Liver (tissue), 8 donors: ENCODE measurements at regions not wholly inside any gene's neighbourhood (a gene's known extent, or its start where the extent isn't known, plus 50 kb on each side); places are given as distances from the start of the nearest gene placed in this dataset.

Experiments used
- DNase-seq: peaks from one replicate; pipeline ENCODE4 v3.0.0-alpha.2; 2017; ENCODE audit warnings: low spot score
- H3K27ac ChIP-seq, 2 donors: one replicate each; pipeline ENCODE4 v1.7.0; 2013; ENCODE audit warnings: inconsistent platforms in 2 of 2, low read length in 2 of 2, control low read depth in 1 of 2, low read depth in 1 of 2, mild to moderate bottlenecking in 1 of 2
- H3K27me3 ChIP-seq, 4 donors: one replicate each; pipeline versions ENCODE4 v1.6.1 to v1.7.0; 2013; ENCODE audit warnings: low read length in 3 of 4, inconsistent platforms in 1 of 4, mild to moderate bottlenecking in 1 of 4, moderate library complexity in 1 of 4; ENCODE audit not compliant: control insufficient read depth in 4 of 4, insufficient read depth in 4 of 4
- H3K36me3 ChIP-seq, 4 donors: one replicate each; pipeline versions ENCODE4 v1.6.1 to v1.7.0; 2013; ENCODE audit warnings: low read length in 3 of 4, mild to moderate bottlenecking in 3 of 4, low read depth in 1 of 4, moderate library complexity in 1 of 4; ENCODE audit not compliant: control insufficient read depth in 4 of 4, insufficient read depth in 3 of 4
- H3K4me1 ChIP-seq, 4 donors: one replicate each; pipeline versions ENCODE4 v1.6.1 to v1.7.0; 2013; ENCODE audit warnings: low read length in 3 of 4, mild to moderate bottlenecking in 3 of 4, moderate library complexity in 1 of 4; ENCODE audit not compliant: control insufficient read depth in 4 of 4, insufficient read depth in 4 of 4
- H3K4me3 ChIP-seq, 3 donors: one replicate each; pipeline versions ENCODE4 v1.6.1 to v1.7.0; 2013; ENCODE audit warnings: low read length in 3 of 3, control low read depth in 1 of 3, low read depth in 1 of 3, mild to moderate bottlenecking in 1 of 3
- H3K9ac ChIP-seq, 2 donors: one replicate each; pipeline ENCODE4 v1.7.0; 2013; ENCODE audit warnings: low read length in 2 of 2, mild to moderate bottlenecking in 2 of 2, moderate library complexity in 2 of 2, control low read depth in 1 of 2, low read depth in 1 of 2
- H3K9me3 ChIP-seq, 4 donors: one replicate each; pipeline versions ENCODE4 v1.6.1 to v1.7.0; 2013; ENCODE audit warnings: low read length in 3 of 4; ENCODE audit not compliant: control insufficient read depth in 4 of 4
- EGR1 ChIP-seq, 2 donors: IDR thresholded peaks; 2 replicates each; pipeline ENCODE4 v1.6.1; 2016 to 2018; ENCODE audit warnings: antibody characterized with exemption in 2 of 2, low read depth in 2 of 2
- FOXA1 ChIP-seq: IDR thresholded peaks from 2 replicates; pipeline ENCODE4 v1.6.1; 2016; ENCODE audit warnings: antibody characterized with exemption
- FOXA2 ChIP-seq: IDR thresholded peaks from 2 replicates; pipeline ENCODE4 v1.6.1; 2016; ENCODE audit warnings: antibody characterized with exemption
- GABPA ChIP-seq, 2 donors: IDR thresholded peaks in 1 of 2; conservative IDR thresholded peaks in 1 of 2; 2 replicates each; pipeline ENCODE4 v1.6.1; 2016; ENCODE audit warnings: antibody characterized with exemption in 2 of 2, mild to moderate bottlenecking in 1 of 2, moderate library complexity in 1 of 2
- HNF4A ChIP-seq, 2 donors: conservative IDR thresholded peaks; 2 replicates each; pipeline ENCODE4 v1.6.1; 2016; ENCODE audit warnings: antibody characterized with exemption in 2 of 2, mild to moderate bottlenecking in 2 of 2
- JUND ChIP-seq, 2 donors: IDR thresholded peaks; 2 replicates each; pipeline ENCODE4 v1.6.1; 2016; ENCODE audit warnings: antibody characterized with exemption in 2 of 2
- NR2F2 ChIP-seq: IDR thresholded peaks from 2 replicates; pipeline ENCODE4 v1.6.1; 2016; ENCODE audit warnings: antibody characterized with exemption
- RAD21 ChIP-seq, 2 donors: IDR thresholded peaks; 2 replicates each; pipeline ENCODE4 v1.6.1; 2016; ENCODE audit warnings: antibody characterized with exemption in 2 of 2, mild to moderate bottlenecking in 2 of 2
- RXRA ChIP-seq, 2 donors: IDR thresholded peaks; 2 replicates each; pipeline ENCODE4 v1.6.1; 2017 to 2018; ENCODE audit warnings: antibody characterized with exemption in 2 of 2, mild to moderate bottlenecking in 1 of 2
- SP1 ChIP-seq: IDR thresholded peaks from 2 replicates; pipeline ENCODE4 v1.6.1; 2018; ENCODE audit warnings: antibody characterized with exemption, mild to moderate bottlenecking
- TAF1 ChIP-seq: conservative IDR thresholded peaks from 2 replicates; pipeline ENCODE4 v1.6.1; 2016; ENCODE audit warnings: antibody characterized with exemption, mild to moderate bottlenecking
- YY1 ChIP-seq: IDR thresholded peaks from 2 replicates; pipeline ENCODE4 v1.6.1; 2016; ENCODE audit warnings: antibody characterized with exemption, mild to moderate bottlenecking
- WGBS: extraction: QIAGEN DNeasy Blood & Tissue Kit; methylation state at CpG from one replicate; pipeline ENCODE4 v1.1.7; 2013; 5-methylcytosine and 5-hydroxymethylcytosine counted together
- TF ChIP-seq, protein P1 (sequence below): IDR thresholded peaks from 2 replicates; pipeline ENCODE4 v1.6.1; 2016; ENCODE audit warnings: antibody characterized with exemption
- TF ChIP-seq, protein P2 (sequence below): IDR thresholded peaks from 2 replicates; pipeline ENCODE4 v1.6.1; 2016; ENCODE audit warnings: antibody characterized with exemption, mild to moderate bottlenecking
- TF ChIP-seq, protein P3 (sequence below): fragments of 150-350 bp; IDR thresholded peaks from 2 replicates; pipeline ENCODE4 v1.5.1; 2017; ENCODE audit warnings: improper control_type of control experiment, low read depth, low read length; ENCODE audit not compliant: missing input control
- TF ChIP-seq, protein P4 (sequence below): IDR thresholded peaks from 2 replicates; pipeline ENCODE4 v1.6.1; 2016; ENCODE audit warnings: antibody characterized with exemption
- donor health status: healthy.
- donor health status: healthy.
- donor health status: healthy.
- donor health status: healthy.
- donor health status: healthy.

DNA sequence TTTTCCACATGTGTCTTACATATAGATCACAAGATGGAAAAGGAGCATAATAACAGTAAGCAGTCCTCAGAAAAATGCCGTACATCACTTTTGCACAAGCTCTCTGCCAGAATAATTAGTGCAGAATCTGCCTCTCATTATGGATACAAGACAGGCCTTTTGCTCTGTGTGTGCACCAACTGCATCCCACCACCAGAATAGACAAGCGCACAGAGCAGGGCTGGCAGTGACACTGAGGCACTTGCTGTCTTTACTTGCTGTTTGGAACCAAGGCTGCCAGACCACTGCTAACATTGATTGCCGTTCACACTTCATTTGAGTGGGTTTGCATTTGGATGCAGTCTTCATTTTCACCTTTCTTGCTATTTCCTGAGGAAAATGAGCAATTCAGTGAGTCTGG is 741.3 kb downstream of the TLE1 start:
- H3K9me3 ChIP-seq = no peaks in the 10 kb centered on the region
- DNase-seq = no peak
- no peak overlapping the region for H3K9ac ChIP-seq
- H3K4me1 ChIP-seq = no peaks in the 10 kb centered on the region
- H3K27me3 ChIP-seq = no peaks in the 10 kb centered on the region
- no peak for TF ChIP-seq FOXA1
- no peak for TF ChIP-seq TAF1
- no peak for TF ChIP-seq EGR1 (IDR thresholded peaks at IDR 0.05; ENCODE audit: low read depth in 2 of 2)
- no peak for TF ChIP-seq YY1
- no peak for TF ChIP-seq GABPA (IDR thresholded peaks at IDR 0.05 in 1 of 2, conservative IDR thresholded peaks at IDR 0.05 in 1 of 2)
- TF ChIP-seq SP1 = no peak
- TF ChIP-seq FOXA2 = no peak
- TF ChIP-seq HNF4A (conservative IDR thresholded peaks at IDR 0.05) = no peak
- no peak for TF ChIP-seq JUND (IDR thresholded peaks at IDR 0.05)
- TF ChIP-seq, protein P1, sequence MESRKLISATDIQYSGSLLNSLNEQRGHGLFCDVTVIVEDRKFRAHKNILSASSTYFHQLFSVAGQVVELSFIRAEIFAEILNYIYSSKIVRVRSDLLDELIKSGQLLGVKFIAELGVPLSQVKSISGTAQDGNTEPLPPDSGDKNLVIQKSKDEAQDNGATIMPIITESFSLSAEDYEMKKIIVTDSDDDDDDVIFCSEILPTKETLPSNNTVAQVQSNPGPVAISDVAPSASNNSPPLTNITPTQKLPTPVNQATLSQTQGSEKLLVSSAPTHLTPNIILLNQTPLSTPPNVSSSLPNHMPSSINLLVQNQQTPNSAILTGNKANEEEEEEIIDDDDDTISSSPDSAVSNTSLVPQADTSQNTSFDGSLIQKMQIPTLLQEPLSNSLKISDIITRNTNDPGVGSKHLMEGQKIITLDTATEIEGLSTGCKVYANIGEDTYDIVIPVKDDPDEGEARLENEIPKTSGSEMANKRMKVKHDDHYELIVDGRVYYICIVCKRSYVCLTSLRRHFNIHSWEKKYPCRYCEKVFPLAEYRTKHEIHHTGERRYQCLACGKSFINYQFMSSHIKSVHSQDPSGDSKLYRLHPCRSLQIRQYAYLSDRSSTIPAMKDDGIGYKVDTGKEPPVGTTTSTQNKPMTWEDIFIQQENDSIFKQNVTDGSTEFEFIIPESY = no peak
- TF ChIP-seq, protein P2, sequence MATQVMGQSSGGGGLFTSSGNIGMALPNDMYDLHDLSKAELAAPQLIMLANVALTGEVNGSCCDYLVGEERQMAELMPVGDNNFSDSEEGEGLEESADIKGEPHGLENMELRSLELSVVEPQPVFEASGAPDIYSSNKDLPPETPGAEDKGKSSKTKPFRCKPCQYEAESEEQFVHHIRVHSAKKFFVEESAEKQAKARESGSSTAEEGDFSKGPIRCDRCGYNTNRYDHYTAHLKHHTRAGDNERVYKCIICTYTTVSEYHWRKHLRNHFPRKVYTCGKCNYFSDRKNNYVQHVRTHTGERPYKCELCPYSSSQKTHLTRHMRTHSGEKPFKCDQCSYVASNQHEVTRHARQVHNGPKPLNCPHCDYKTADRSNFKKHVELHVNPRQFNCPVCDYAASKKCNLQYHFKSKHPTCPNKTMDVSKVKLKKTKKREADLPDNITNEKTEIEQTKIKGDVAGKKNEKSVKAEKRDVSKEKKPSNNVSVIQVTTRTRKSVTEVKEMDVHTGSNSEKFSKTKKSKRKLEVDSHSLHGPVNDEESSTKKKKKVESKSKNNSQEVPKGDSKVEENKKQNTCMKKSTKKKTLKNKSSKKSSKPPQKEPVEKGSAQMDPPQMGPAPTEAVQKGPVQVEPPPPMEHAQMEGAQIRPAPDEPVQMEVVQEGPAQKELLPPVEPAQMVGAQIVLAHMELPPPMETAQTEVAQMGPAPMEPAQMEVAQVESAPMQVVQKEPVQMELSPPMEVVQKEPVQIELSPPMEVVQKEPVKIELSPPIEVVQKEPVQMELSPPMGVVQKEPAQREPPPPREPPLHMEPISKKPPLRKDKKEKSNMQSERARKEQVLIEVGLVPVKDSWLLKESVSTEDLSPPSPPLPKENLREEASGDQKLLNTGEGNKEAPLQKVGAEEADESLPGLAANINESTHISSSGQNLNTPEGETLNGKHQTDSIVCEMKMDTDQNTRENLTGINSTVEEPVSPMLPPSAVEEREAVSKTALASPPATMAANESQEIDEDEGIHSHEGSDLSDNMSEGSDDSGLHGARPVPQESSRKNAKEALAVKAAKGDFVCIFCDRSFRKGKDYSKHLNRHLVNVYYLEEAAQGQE = no peak
- no peak for TF ChIP-seq NR2F2
- no peak overlapping the region for H3K27ac ChIP-seq
- no peaks in the 10 kb centered on the region for H3K36me3 ChIP-seq
- 82% methylated on average over 3 of the region's 3 CpGs for WGBS
- H3K4me3 ChIP-seq = no peak overlapping the region

DNA sequence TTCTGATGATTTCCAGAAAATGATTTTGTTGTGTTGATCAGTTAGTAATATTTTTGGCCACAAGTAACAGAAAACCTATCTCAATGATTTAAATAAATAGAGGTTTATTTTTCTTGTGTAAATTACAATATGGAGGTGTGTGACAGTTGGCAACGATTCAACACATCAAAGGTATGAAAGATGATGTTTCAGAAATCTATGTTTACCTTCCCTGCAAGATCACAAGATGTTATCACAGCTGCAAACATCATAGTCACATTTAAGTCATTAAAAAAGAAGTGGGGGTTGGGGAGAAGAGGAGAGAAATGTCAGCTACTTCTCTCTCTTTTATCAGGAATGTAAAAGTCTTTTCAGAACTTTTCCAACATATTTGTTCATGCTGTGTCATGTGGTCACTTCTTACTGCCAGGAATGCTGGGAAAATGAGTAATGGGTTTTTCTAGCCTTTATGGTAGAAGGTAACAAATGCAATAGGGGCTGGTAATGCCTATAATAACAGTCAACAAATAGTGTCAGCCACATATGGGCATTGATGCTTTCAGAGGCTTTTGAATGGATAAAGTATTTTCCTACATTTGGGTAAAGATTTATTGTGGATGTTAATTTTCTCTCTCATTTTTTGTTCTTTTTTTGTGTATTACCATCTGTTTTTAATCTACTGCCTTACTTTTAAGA is 742.7 kb downstream of the TLE1 start:
- Histone ChIP-seq H3K36me3 (no peaks in the 10 kb centered on the region), H3K4me1 (no peaks in the 10 kb centered on the region), H3K9ac (no peak overlapping the region), H3K27me3 (no peaks in the 10 kb centered on the region), H3K9me3 (no peaks in the 10 kb centered on the region), H3K4me3 (no peak overlapping the region), H3K27ac (no peak overlapping the region)
- no peak for DNase-seq
- 44% methylated on average over 1 of the region's 1 CpG for WGBS
- TF ChIP-seq, protein P3, sequence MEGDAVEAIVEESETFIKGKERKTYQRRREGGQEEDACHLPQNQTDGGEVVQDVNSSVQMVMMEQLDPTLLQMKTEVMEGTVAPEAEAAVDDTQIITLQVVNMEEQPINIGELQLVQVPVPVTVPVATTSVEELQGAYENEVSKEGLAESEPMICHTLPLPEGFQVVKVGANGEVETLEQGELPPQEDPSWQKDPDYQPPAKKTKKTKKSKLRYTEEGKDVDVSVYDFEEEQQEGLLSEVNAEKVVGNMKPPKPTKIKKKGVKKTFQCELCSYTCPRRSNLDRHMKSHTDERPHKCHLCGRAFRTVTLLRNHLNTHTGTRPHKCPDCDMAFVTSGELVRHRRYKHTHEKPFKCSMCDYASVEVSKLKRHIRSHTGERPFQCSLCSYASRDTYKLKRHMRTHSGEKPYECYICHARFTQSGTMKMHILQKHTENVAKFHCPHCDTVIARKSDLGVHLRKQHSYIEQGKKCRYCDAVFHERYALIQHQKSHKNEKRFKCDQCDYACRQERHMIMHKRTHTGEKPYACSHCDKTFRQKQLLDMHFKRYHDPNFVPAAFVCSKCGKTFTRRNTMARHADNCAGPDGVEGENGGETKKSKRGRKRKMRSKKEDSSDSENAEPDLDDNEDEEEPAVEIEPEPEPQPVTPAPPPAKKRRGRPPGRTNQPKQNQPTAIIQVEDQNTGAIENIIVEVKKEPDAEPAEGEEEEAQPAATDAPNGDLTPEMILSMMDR = no peak
- TF ChIP-seq JUND (IDR thresholded peaks at IDR 0.05) (no peak), RAD21 (IDR thresholded peaks at IDR 0.05) (no peak), TAF1 (no peak), FOXA2 (no peak), GABPA (IDR thresholded peaks at IDR 0.05 in 1 of 2, conservative IDR thresholded peaks at IDR 0.05 in 1 of 2) (no peak), RXRA (IDR thresholded peaks at IDR 0.05) (no peak)
- TF ChIP-seq, protein P4, sequence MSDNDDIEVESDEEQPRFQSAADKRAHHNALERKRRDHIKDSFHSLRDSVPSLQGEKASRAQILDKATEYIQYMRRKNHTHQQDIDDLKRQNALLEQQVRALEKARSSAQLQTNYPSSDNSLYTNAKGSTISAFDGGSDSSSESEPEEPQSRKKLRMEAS = no peak
